SH-SY5Y (cell line): ENCODE measurements at regions not wholly inside any gene's neighbourhood (a gene's known extent, or its start where the extent isn't known, plus 50 kb on each side); places are given as distances from the start of the nearest gene placed in this dataset.

Experiments
- GATA2 ChIP-seq: IDR thresholded peaks from 2 replicates; pipeline ENCODE4 v1.6.1; 2011; ENCODE audit warnings: mild to moderate bottlenecking, low read depth, low read length
- GATA3 ChIP-seq: IDR thresholded peaks from 2 replicates; pipeline ENCODE4 v1.6.1; 2011; ENCODE audit warnings: low read depth, mild to moderate bottlenecking, low read length, moderate library complexity

DNA sequence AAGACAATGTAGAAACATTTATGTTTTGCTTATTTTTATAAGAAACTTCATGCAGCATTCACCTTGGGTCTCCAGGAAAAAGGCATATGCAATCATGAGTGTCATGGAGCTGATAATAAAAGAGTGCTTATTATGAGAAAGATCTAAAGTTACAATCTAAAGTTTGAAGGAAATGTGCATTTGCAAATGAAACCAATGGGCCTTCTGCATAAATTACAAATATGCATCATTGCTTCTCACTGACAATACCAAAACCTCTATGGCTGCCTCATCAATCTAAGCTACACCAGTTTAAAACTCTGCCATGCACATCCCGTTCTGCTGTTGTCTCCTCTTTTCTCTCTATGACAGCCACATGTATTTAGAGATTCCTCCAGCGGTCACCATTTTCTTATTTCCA lies 103.2 kb upstream of the ABI3BP start:
- TF ChIP-seq GATA2, result no peak
- no peak for TF ChIP-seq GATA3
